T47D (cell line): ENCODE measurements at regions not wholly inside any gene's neighbourhood (a gene's known extent, or its start where the extent isn't known, plus 50 kb on each side); places are given as distances from the start of the nearest gene placed in this dataset.
A peak's percentile ranks its signal among the peaks of the same experiment; 100 is the strongest.
"Not testable (repeated sequence)": the region's sequence is repeated elsewhere in the genome, so short reads cannot be mapped to it uniquely, and the experiment has no call there.

Experiments used
- DNase-seq, 2 experiments: peaks; one replicate each; pipeline versions ENCODE4 v3.0.0 to v3.0.0-alpha.2; 2011 to 2012; ENCODE audit warnings: low read depth in 1 of 2, low spot score in 1 of 2
- JUND ChIP-seq: IDR thresholded peaks from 2 replicates; pipeline ENCODE4 v1.6.1; 2012; ENCODE audit warnings: low read depth
- in situ Hi-C: cut with HindIII; loops from 2 replicates; pipeline ENCODE4 v1.10.0; 2016; ENCODE audit warnings: low sequenced_read_pairs, low pct_unique_long_range_greater_than_20kb

DNA sequence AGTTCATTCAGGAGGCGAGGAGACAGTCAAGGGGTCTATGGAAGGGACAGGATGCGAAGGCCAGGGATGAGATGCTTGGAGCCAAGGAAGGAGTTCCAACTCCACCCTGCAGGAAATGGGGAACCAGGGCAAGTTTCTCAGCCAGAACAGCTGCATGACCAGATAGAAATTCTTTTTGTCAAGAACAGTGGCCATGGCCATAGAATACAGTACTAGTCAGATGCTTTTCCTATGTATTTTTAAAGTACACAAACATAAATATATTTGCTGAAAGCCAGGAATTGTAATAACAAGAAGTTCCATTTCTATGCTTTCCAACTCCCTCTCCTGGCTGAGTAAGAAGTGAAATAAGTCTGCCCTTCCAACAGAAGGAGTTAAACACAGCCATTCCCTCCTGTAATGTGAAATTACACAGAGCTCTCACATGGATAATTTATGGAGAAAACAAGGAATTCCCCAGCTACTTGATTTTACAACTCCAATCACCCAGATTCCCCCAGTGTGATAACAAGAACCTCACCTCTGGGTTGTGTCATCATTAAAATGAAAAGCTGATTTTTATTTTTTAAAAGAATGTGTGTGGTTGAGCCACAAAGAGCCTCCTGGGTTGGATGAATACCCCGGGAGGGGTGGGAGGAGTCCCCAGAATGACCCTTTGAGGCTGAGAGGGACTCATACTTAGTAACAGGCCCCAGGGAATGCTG lies 124.6 kb upstream of the ARHGEF3 start:
- DNase-seq, result no peak
- in situ Hi-C loops, result no loop called here
- TF ChIP-seq JUND, result no peak

- in situ Hi-C loops, DNase-seq: not testable (repeated sequence)
Observed at GRCh38 chr3:56924700-56925099, 123.0 kb upstream of the ARHGEF3 start.

DNA sequence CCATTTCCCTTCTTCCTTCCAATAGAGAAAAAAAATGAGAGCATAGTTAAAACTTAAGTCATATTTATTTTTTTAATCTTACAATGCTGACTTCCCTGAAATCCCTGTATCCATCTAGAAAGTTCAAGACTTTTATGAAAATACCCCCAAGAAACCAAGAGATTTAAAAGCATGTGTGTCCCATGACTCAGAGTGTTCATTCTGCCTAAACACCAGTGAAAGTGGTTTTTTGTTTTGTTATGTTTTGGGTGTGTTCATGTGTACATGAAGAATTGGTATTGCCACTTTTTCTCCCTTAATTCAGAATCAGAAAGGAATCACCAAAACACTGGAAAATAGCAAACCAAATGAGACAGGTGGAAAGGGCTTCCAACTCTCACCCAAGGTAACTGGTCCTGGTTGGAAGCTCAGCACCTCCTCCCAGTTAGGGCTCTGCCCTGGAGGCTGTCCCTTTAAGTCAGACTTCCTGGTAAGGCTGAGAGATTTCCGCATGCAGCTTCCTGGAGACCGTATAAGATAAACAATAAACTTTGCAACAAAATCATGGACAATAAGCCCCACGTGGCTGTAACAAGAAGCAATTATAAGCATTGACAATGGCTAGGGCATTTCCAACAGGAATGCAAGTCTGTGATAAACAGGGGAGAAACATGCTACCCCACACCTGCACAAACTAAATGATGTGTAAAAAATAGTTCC lies 121.9 kb upstream of the ARHGEF3 start:
- in situ Hi-C loops, result no loop called here
- no peak for TF ChIP-seq JUND
- DNase-seq, result peak in 1 of 2 experiments; percentile 54

- TF ChIP-seq JUND, result no peak
- in situ Hi-C loops, result no loop called here
- DNase-seq, result no peak
Observed at GRCh38 chr3:56921573-56922453, 120.1 kb upstream of the ARHGEF3 start.

- in situ Hi-C loops, result no loop called here
- TF ChIP-seq JUND, result no peak
- no peak for DNase-seq
Observed at GRCh38 chr3:56919797-56920195, 118.0 kb upstream of the ARHGEF3 start.

GRCh38 chr3:56919137-56919796 lies 117.5 kb upstream of the ARHGEF3 start:
- no peak for DNase-seq
- in situ Hi-C loops, result no loop called here

GRCh38 chr3:56918111-56918568 lies 116.4 kb upstream of the ARHGEF3 start:
- no peak for DNase-seq
- in situ Hi-C loops, result no loop called here
- TF ChIP-seq JUND, result no peak

More at GRCh38 chr3:56919137-56919796, 117.5 kb upstream of the ARHGEF3 start:
- TF ChIP-seq JUND, result no peak

- in situ Hi-C loops, result no loop called here
- TF ChIP-seq JUND, result no peak
- no peak for DNase-seq
Observed at GRCh38 chr3:56917361-56918110, 115.8 kb upstream of the ARHGEF3 start.

GRCh38 chr3:56916716-56917360 lies 115.1 kb upstream of the ARHGEF3 start:
- in situ Hi-C loops, result no loop called here
- no peak for TF ChIP-seq JUND
- DNase-seq, result no peak

- no peak for TF ChIP-seq JUND
- no peak for DNase-seq
- in situ Hi-C loops, result no loop called here
Observed at GRCh38 chr3:56915966-56916586, 114.3 kb upstream of the ARHGEF3 start.

DNA sequence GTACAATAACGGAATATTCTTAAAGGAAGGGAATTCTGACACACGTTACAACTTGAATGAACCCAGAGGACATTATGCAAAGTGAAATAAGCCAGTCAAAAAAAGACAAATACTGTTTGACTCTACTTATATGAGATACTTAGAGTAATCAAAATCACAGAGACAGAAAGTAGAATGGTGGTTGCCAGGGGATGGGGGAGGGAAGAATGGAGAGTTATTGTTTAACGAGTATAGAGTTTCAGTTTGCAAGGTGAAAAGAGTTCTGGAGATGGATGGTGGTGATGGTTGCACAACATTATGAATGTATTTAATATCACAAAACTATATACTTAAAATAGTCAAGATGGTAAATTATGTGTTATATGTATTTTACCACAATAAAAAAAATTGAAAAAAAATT lies 112.9 kb upstream of the ARHGEF3 start:
- in situ Hi-C loops, result no loop called here
- no peak for TF ChIP-seq JUND
- no peak for DNase-seq
